ENCODE measurements at regions not wholly inside any gene's neighbourhood (a gene's known extent, or its start where the extent isn't known, plus 50 kb on each side); places are given as distances from the start of the nearest gene placed in this dataset.
"Not testable (repeated sequence)": the region's sequence is repeated elsewhere in the genome, so short reads cannot be mapped to it uniquely, and the experiment has no call there.

DNA sequence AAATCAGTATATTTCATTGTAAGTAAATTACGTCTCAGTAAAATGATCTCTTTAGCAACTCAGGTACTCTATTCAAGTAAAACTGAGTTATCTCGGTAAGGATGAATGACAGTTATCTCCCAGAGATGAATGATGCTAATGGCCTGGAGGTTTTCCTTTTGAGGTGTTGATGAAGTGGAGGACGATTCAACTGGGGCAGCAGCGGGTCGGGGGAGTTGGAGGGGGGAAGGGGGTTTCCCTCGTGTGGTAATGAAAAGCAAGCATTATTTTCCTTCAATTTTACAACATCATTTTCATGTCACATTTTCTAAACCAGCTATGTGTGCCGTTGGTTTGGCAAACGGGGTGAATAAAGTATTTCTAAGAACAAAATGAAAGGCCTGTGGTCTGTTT is 92.4 kb upstream of the ATXN3L start:
- no peak overlapping the region for H3K27ac ChIP-seq
- TF ChIP-seq ZFX (IDR thresholded peaks at IDR 0.05; ENCODE audit: borderline replicate concordance) = no peak
- TF ChIP-seq, protein P1, sequence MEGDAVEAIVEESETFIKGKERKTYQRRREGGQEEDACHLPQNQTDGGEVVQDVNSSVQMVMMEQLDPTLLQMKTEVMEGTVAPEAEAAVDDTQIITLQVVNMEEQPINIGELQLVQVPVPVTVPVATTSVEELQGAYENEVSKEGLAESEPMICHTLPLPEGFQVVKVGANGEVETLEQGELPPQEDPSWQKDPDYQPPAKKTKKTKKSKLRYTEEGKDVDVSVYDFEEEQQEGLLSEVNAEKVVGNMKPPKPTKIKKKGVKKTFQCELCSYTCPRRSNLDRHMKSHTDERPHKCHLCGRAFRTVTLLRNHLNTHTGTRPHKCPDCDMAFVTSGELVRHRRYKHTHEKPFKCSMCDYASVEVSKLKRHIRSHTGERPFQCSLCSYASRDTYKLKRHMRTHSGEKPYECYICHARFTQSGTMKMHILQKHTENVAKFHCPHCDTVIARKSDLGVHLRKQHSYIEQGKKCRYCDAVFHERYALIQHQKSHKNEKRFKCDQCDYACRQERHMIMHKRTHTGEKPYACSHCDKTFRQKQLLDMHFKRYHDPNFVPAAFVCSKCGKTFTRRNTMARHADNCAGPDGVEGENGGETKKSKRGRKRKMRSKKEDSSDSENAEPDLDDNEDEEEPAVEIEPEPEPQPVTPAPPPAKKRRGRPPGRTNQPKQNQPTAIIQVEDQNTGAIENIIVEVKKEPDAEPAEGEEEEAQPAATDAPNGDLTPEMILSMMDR (IDR thresholded peaks at IDR 0.05) = no peak

DNA sequence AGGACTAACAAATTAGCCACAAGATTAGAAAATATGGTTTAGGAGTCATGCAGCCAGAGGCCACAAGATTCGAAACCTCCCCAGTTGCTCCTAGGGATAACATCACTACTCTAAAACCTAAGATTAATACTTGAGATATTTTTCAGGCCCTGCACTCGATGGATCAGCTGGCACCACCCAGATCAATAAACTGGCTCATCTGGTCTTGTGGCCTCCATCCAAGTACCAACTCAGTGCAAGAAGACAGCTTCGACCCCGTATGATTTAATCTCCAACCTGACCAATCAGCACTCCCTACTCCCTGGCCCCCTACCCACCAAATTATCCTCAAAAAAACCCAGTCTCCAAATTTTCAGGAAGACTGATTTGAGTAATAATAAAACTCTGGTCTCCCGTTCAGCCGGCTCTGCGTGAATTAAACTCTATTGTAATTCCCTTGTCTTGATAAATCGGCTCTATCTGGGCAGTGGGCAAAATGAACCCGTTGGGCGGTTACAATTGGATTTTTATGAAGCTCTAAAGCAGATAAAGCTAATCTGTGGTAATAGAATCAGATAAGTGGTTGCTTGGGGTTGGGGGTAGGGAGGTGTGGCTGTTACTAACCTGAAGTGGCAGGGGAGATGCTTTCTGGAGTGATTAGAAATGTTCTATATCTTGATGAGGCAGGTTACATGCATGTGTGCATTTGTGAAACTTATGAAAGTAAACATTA is 91.8 kb upstream of the ATXN3L start:
- TF ChIP-seq, protein P1 (IDR thresholded peaks at IDR 0.05) = no peak
- TF ChIP-seq ZFX (IDR thresholded peaks at IDR 0.05; ENCODE audit: borderline replicate concordance) = no peak
- H3K27ac ChIP-seq = no peak overlapping the region

DNA sequence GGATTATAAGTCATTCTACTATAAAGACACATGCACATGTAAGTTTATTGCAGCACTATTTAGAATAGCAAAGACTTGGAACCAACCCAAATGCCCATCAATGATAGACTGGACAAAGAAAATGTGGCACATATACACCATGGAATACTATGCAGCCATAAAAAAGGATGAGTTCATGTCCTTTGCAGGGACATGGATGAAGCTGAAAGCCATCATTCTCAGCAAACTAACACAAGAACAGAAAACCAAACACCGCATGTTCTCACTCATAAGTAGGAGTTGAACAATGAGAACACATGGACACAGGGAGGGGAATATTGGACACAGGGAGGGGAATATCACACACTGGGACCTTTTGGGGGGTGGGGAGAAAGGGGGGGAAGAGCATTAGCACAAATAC is 88.7 kb upstream of the ATXN3L start:
- not testable (repeated sequence) for H3K27ac ChIP-seq

DNA sequence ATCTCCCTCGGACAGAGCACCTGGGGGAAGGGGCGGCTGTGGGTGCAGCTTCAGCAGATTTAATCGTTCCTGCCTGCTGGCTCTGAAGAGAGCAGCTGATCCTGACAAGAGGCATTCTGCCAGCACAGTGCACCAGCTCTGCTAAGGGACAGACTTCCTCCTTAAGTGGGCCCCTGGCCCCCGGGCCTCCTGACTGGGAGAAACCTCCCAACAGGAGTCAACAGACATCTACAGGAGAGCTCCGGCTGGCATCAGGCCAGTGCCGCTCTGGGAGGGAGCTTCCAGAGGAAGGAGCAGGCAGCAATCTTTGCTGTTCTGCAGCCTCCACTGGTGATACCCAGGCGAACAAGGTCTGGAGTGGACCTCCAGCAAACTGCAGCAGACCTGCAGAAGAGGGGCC is 84.9 kb upstream of the ATXN3L start:
- not testable (repeated sequence) for H3K27ac ChIP-seq

DNA sequence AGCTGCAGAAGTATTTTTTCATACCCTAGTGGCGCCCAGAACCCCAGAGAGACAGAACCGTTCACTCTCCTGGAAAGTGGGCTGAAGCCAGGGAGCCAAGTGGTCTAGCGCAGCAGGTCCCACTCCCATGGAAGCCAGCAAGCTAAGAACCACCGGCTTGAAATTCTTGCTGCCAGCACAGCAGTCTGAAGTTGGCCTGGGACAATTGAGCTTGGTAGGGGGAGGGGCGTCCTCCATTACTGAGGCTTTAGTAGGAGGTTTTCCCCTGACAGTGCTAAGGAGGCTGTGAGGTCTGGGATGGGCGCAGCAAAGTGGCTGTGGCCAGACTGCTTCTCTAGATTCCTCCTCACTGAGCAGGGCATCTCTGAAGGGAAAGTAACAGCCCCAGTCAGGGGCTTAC is 84.5 kb upstream of the ATXN3L start:
- TF ChIP-seq, protein P1 (IDR thresholded peaks at IDR 0.05) = no peak
- no peak for TF ChIP-seq ZFX (IDR thresholded peaks at IDR 0.05; ENCODE audit: borderline replicate concordance)
- H3K27ac ChIP-seq = no peak overlapping the region

DNA sequence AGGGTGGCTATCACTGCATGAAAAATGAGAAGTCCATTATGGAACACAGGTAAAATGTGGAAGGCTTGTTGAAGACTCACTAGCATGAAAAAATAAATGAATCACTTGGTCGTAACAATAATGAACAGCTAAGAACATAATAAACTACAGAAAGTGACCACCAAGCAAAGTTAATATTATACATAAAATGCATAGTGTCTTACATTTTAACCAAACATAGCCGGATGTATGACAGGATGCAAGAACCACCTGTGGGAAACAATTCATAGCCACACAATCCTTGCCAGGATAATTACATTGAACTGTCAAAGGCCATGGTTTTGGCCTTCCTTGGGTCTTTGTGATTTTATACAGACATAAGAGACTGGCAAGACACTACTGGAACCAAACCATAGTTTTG is 81.9 kb upstream of the ATXN3L start:
- TF ChIP-seq ZFX (IDR thresholded peaks at IDR 0.05; ENCODE audit: borderline replicate concordance) = no peak
- TF ChIP-seq, protein P1 (IDR thresholded peaks at IDR 0.05) = no peak
- H3K27ac ChIP-seq = no peak overlapping the region

DNA sequence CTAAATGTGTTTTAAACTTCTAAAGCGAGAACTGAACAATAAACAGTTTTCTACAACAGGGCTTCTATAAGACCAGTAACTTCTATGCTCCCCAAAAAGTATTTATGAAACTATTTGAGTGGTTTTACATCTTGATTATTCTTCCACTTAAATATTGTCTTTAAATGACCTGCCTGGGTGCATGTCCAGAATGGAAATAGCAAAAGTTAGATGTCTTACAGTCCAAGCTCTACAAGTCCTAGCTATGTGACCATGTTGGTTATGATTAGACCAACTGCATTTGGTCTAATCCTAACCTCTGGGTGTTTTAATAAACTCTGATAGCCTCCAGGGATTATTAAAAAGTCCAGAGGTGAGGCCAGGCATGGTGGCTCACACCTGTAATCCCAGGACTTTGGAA is 79.0 kb upstream of the ATXN3L start:
- H3K27ac ChIP-seq = no peak overlapping the region
- TF ChIP-seq, protein P1 (IDR thresholded peaks at IDR 0.05) = no peak
- TF ChIP-seq ZFX (IDR thresholded peaks at IDR 0.05; ENCODE audit: borderline replicate concordance) = no peak

DNA sequence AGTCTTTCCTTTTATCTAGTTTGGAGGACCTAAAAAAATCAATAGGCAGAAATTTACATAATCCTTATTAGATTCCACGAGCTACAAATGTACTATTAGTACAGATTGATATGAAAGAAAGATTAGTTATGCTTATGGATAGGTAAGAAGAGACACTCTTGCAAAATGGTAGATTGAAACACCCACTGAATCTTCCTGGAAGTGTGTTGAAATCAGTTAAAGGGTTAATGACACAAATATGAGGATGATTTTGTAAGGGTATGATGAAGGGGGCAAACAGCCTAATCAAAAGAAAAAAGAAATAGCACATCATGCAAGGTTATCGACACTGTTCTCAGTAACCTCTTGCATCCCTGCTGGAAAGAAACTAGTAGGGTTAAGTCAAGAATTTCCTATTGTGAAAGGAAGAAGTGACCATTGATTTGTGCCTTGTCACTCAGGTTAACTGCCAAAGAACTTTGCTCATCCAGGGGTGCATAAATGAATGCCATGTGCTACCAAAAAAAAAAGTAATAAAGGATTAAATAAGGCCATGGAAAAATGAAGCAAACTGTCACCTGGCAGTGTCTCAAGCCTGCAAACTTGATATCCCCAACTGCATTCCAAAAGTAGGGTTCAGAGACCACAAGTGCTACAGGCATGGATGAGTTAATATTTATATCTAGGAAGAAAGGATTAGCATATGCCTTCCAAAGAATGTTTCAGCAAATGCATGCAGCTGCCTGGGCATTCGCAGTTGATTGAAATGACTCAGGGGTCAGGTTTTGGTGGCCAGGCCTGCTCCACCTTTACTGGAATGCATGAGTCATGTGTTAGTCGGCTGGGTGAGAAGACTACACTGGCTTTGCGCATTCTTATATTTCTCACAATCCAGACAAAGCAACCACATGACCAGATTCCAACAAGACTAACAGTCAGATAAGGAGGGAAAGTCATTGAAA is 78.3 kb upstream of the ATXN3L start:
- H3K27ac ChIP-seq = no peak overlapping the region

More for the DNA sequence above, 78.3 kb upstream of the ATXN3L start:
- TF ChIP-seq, protein P1 (IDR thresholded peaks at IDR 0.05) = no peak
- TF ChIP-seq ZFX (IDR thresholded peaks at IDR 0.05; ENCODE audit: borderline replicate concordance) = no peak
